HEK293 (cell line): ENCODE measurements at regions not wholly inside any gene's neighbourhood (a gene's known extent, or its start where the extent isn't known, plus 50 kb on each side); places are given as distances from the start of the nearest gene placed in this dataset.
A peak's percentile ranks its signal among the peaks of the same experiment; 100 is the strongest.

Experiments
- CTCF ChIA-PET: fragments of 350-600 bp; formaldehyde crosslinking; extraction: SDS; loops from one replicate; lab custom pipeline; 2021; ENCODE audit warnings: antibody characterized with exemption; lab: Yijun Ruan, JAX
- POLR2A ChIA-PET: fragments of 300-600 bp; formaldehyde crosslinking; extraction: SDS; loops from one replicate; lab custom pipeline; 2020; ENCODE audit warnings: antibody characterized with exemption, inconsistent platforms; lab: Yijun Ruan, JAX
- H3K27ac ChIP-seq: fragments of 200-500 bp; sonication (Bioruptor generic); 2 replicates; pipeline ENCODE4 v1.5.1; 2014; ENCODE audit warnings: low read depth, low read length, control low read depth, inconsistent platforms; ENCODE audit errors: extremely low read depth
- H3K36me3 ChIP-seq, 2 experiments: fragments of 200-500 bp in 1 of 2; sonication (Bioruptor generic) in 1 of 2; 1 replicate in 1 of 2; 2 replicates in 1 of 2; pipeline ENCODE4 v1.5.1; 2014 to 2017; ENCODE audit warnings: inconsistent platforms in 2 of 2, low read length in 2 of 2; ENCODE audit not compliant: control insufficient read depth in 2 of 2, insufficient read depth in 1 of 2
- H3K4me1 ChIP-seq: fragments of 200-500 bp; sonication (Bioruptor generic); 2 replicates; pipeline ENCODE4 v1.5.1; 2014; ENCODE audit warnings: mild to moderate bottlenecking, low read length, inconsistent platforms; ENCODE audit not compliant: control insufficient read depth, insufficient read depth
- H3K4me3 ChIP-seq: 2 replicates; pipeline ENCODE4 v1.5.1; 2011; ENCODE audit warnings: low read depth, mild to moderate bottlenecking, control low read depth, low read length, moderate library complexity
- H3K9me3 ChIP-seq: fragments of 200-500 bp; sonication (Bioruptor generic); 2 replicates; pipeline ENCODE4 v1.5.1; 2014; ENCODE audit warnings: low read depth, low read length, inconsistent platforms; ENCODE audit not compliant: control insufficient read depth, insufficient read depth
- GLIS1 ChIP-seq: fragments of 450-650 bp; formaldehyde crosslinking; IDR thresholded peaks from 2 replicates; pipeline ENCODE4 v1.5.1; 2016; ENCODE audit warnings: missing biosample characterization, missing genetic modification characterization
- KLF8 ChIP-seq: fragments of 450-650 bp; formaldehyde crosslinking; IDR thresholded peaks from 2 replicates; pipeline ENCODE4 v1.5.1; 2016; ENCODE audit warnings: missing biosample characterization, missing genetic modification characterization
- PBX3 ChIP-seq: sonication (generic); formaldehyde crosslinking; IDR thresholded peaks from 2 replicates; pipeline ENCODE4 v1.8.1; 2022; ENCODE audit warnings: mild to moderate bottlenecking, moderate library complexity, missing genetic modification reagents
- PRDM6 ChIP-seq: fragments of 450-650 bp; formaldehyde crosslinking; IDR thresholded peaks from 2 replicates; pipeline ENCODE4 v1.5.1; 2017; ENCODE audit warnings: missing biosample characterization, missing genetic modification characterization
- REST ChIP-seq: fragments of 450-650 bp; formaldehyde crosslinking; IDR thresholded peaks from 2 replicates; pipeline ENCODE4 v1.5.1; 2016; ENCODE audit warnings: missing biosample characterization, missing genetic modification characterization
- SP3 ChIP-seq: fragments of 450-650 bp; formaldehyde crosslinking; IDR thresholded peaks from 2 replicates; pipeline ENCODE4 v1.5.1; 2016; ENCODE audit warnings: missing biosample characterization, missing genetic modification characterization
- ZFP69B ChIP-seq: fragments of 450-650 bp; formaldehyde crosslinking; IDR thresholded peaks from 2 replicates; pipeline ENCODE4 v1.5.1; 2016; ENCODE audit warnings: missing biosample characterization, missing genetic modification characterization
- ZNF10 ChIP-seq: fragments of 450-650 bp; formaldehyde crosslinking; IDR thresholded peaks from 2 replicates; pipeline ENCODE4 v1.5.1; 2017; ENCODE audit warnings: missing biosample characterization, missing genetic modification characterization
- ZNF184 ChIP-seq: fragments of 450-650 bp; IDR thresholded peaks from 2 replicates; pipeline ENCODE4 v1.5.1; 2018; ENCODE audit warnings: missing biosample characterization, mild to moderate bottlenecking, missing genetic modification characterization
- ZNF211 ChIP-seq: fragments of 450-650 bp; formaldehyde crosslinking; IDR thresholded peaks from 2 replicates; pipeline ENCODE4 v1.5.1; 2016; ENCODE audit warnings: low read depth, missing biosample characterization, missing genetic modification characterization
- ZNF24 ChIP-seq: fragments of 450-650 bp; formaldehyde crosslinking; IDR thresholded peaks from 2 replicates; pipeline ENCODE4 v1.5.1; 2016; ENCODE audit warnings: missing biosample characterization, missing genetic modification characterization
- ZNF341 ChIP-seq: fragments of 450-650 bp; formaldehyde crosslinking; IDR thresholded peaks from 2 replicates; pipeline ENCODE4; 2016; ENCODE audit warnings: low read depth, missing biosample characterization, missing genetic modification characterization
- ZNF518A ChIP-seq: fragments of 450-650 bp; formaldehyde crosslinking; conservative IDR thresholded peaks from 2 replicates; pipeline ENCODE4 v1.5.1; 2016; ENCODE audit warnings: low read depth, missing biosample characterization, missing genetic modification characterization
- ZNF626 ChIP-seq: fragments of 450-650 bp; sonication (Bioruptor Pico); formaldehyde crosslinking; IDR thresholded peaks from 2 replicates; pipeline ENCODE4 v1.5.1; 2018; ENCODE audit warnings: missing biosample characterization, missing genetic modification characterization, inconsistent platforms
- ZNF660 ChIP-seq: fragments of 450-650 bp; IDR thresholded peaks from 2 replicates; pipeline ENCODE4 v1.5.1; 2018; ENCODE audit warnings: missing biosample characterization, mild to moderate bottlenecking, missing genetic modification characterization
- TF ChIP-seq, protein P1 (sequence below): fragments of 450-650 bp; formaldehyde crosslinking; IDR thresholded peaks from 2 replicates; pipeline ENCODE4 v1.5.1; 2016; ENCODE audit warnings: missing biosample characterization, missing genetic modification characterization
- TF ChIP-seq, protein P2 (sequence below): fragments of 450-650 bp; formaldehyde crosslinking; IDR thresholded peaks from 2 replicates; pipeline ENCODE4 v1.5.1; 2016; ENCODE audit warnings: missing biosample characterization, missing genetic modification characterization
- TF ChIP-seq, protein P3 (sequence below): fragments of 450-650 bp; formaldehyde crosslinking; IDR thresholded peaks from 2 replicates; pipeline ENCODE4 v1.5.1; 2016; ENCODE audit warnings: missing biosample characterization, missing genetic modification characterization

- TF ChIP-seq ZNF660 (tag by site-specific recombination) (peak; percentile 44; the same call in 1 of the 2 replicates), ZNF10 (tag by site-specific recombination) (peak; percentile 82), ZNF626 (tag by site-specific recombination) (no peak), ZNF341 (tag by site-specific recombination) (peak; percentile 51), REST (tag by site-specific recombination) (no peak), PBX3 (no peak)
These were observed 440.5 kb upstream of the ZNF608 start (continued) for GRCh38 chr5:125186911-125187375.

GRCh38 chr5:125189531-125189941 lies 443.1 kb upstream of the ZNF608 start:
- H3K4me1 ChIP-seq: peaks cover 22% of the 10 kb centered on the region
- no peaks in the 10 kb centered on the region for H3K9me3 ChIP-seq
- ChIA-PET CTCF (no interaction called here), POLR2A (no interaction called here)
- no peaks in the 10 kb centered on the region for H3K36me3 ChIP-seq
- no peak overlapping the region; the same call in 1 of the 2 replicates for H3K27ac ChIP-seq
- no peak overlapping the region for H3K4me3 ChIP-seq
- TF ChIP-seq, protein P1, sequence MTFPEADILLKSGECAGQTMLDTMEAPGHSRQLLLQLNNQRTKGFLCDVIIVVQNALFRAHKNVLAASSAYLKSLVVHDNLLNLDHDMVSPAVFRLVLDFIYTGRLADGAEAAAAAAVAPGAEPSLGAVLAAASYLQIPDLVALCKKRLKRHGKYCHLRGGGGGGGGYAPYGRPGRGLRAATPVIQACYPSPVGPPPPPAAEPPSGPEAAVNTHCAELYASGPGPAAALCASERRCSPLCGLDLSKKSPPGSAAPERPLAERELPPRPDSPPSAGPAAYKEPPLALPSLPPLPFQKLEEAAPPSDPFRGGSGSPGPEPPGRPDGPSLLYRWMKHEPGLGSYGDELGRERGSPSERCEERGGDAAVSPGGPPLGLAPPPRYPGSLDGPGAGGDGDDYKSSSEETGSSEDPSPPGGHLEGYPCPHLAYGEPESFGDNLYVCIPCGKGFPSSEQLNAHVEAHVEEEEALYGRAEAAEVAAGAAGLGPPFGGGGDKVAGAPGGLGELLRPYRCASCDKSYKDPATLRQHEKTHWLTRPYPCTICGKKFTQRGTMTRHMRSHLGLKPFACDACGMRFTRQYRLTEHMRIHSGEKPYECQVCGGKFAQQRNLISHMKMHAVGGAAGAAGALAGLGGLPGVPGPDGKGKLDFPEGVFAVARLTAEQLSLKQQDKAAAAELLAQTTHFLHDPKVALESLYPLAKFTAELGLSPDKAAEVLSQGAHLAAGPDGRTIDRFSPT (tag by site-specific recombination): peak; percentile 79
- TF ChIP-seq ZNF211 (tag by site-specific recombination) (no peak), PRDM6 (tag by site-specific recombination) (peak; percentile 61), ZNF24 (tag by site-specific recombination) (0 out of 2 replicates have a peak, but pooled peaks have one; percentile 38), ZFP69B (tag by site-specific recombination) (peak; percentile 54; the same call in 1 of the 2 replicates), ZNF518A (0 out of 2 replicates have a peak, but pooled peaks have one; percentile 28), GLIS1 (tag by site-specific recombination) (peak; percentile 35; the same call in 1 of the 2 replicates), ZNF184 (peak; percentile 82; the same call in 1 of the 2 replicates), SP3 (0 out of 2 replicates have a peak, but pooled peaks have one; percentile 13), KLF8 (tag by site-specific recombination) (0 out of 2 replicates have a peak, but pooled peaks have one; percentile 24)
- TF ChIP-seq, protein P2, sequence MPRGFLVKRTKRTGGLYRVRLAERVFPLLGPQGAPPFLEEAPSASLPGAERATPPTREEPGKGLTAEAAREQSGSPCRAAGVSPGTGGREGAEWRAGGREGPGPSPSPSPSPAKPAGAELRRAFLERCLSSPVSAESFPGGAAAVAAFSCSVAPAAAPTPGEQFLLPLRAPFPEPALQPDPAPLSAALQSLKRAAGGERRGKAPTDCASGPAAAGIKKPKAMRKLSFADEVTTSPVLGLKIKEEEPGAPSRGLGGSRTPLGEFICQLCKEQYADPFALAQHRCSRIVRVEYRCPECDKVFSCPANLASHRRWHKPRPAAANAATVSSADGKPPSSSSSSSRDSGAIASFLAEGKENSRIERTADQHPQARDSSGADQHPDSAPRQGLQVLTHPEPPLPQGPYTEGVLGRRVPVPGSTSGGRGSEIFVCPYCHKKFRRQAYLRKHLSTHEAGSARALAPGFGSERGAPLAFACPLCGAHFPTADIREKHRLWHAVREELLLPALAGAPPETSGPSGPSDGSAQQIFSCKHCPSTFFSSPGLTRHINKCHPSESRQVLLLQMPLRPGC (tag by site-specific recombination): 0 out of 2 replicates have a peak, but pooled peaks have one; percentile 41
- TF ChIP-seq, protein P3, sequence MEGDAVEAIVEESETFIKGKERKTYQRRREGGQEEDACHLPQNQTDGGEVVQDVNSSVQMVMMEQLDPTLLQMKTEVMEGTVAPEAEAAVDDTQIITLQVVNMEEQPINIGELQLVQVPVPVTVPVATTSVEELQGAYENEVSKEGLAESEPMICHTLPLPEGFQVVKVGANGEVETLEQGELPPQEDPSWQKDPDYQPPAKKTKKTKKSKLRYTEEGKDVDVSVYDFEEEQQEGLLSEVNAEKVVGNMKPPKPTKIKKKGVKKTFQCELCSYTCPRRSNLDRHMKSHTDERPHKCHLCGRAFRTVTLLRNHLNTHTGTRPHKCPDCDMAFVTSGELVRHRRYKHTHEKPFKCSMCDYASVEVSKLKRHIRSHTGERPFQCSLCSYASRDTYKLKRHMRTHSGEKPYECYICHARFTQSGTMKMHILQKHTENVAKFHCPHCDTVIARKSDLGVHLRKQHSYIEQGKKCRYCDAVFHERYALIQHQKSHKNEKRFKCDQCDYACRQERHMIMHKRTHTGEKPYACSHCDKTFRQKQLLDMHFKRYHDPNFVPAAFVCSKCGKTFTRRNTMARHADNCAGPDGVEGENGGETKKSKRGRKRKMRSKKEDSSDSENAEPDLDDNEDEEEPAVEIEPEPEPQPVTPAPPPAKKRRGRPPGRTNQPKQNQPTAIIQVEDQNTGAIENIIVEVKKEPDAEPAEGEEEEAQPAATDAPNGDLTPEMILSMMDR (tag by site-specific recombination): no peak
